Panc1 (cell line): ENCODE measurements at regions not wholly inside any gene's neighbourhood (a gene's known extent, or its start where the extent isn't known, plus 50 kb on each side); places are given as distances from the start of the nearest gene placed in this dataset.

Source experiments
- POLR2AphosphoS5 ChIP-seq: IDR thresholded peaks from 2 replicates; pipeline ENCODE4 v1.6.1; 2012; ENCODE audit warnings: mild to moderate bottlenecking, low read depth, low read length, moderate library complexity
- SIN3A ChIP-seq: IDR thresholded peaks from 2 replicates; pipeline ENCODE4 v1.6.1; 2012; ENCODE audit warnings: low read depth, mild to moderate bottlenecking, low read length, moderate library complexity, borderline replicate concordance; ENCODE audit not compliant: insufficient read depth
- TF ChIP-seq, protein P1 (sequence below), 2 experiments: IDR thresholded peaks; 2 replicates each; pipeline ENCODE4 v1.6.1; 2011 to 2012; ENCODE audit warnings: low read depth in 2 of 2, control low read depth in 1 of 2, low read length in 1 of 2, mild to moderate bottlenecking in 1 of 2, moderate library complexity in 1 of 2; ENCODE audit not compliant: insufficient read depth in 1 of 2
- TF ChIP-seq, protein P2 (sequence below): fragments of 450-650 bp; IDR thresholded peaks from 2 replicates; pipeline ENCODE4 v1.5.1; 2017; ENCODE audit warnings: mild to moderate bottlenecking

DNA sequence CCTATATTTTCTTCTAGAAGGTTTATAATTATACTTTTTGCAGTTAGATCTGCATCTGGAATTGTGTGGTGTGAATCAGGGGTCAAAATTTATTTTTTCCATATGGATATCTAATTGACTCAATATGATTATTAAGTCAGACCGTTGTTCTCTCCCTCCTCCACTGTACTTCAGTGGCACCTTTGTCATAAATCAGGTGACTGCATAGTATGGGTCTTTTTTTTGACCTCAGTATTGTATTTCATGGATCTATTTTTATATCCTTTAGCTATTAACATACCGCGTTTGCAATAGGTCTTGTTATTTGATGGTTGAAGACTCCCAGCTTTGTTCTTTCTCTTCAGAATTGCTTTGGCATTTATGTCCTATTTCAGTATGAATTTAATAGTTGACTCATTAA is 107.4 kb downstream of the BOD1 start:
- TF ChIP-seq, protein P1, sequence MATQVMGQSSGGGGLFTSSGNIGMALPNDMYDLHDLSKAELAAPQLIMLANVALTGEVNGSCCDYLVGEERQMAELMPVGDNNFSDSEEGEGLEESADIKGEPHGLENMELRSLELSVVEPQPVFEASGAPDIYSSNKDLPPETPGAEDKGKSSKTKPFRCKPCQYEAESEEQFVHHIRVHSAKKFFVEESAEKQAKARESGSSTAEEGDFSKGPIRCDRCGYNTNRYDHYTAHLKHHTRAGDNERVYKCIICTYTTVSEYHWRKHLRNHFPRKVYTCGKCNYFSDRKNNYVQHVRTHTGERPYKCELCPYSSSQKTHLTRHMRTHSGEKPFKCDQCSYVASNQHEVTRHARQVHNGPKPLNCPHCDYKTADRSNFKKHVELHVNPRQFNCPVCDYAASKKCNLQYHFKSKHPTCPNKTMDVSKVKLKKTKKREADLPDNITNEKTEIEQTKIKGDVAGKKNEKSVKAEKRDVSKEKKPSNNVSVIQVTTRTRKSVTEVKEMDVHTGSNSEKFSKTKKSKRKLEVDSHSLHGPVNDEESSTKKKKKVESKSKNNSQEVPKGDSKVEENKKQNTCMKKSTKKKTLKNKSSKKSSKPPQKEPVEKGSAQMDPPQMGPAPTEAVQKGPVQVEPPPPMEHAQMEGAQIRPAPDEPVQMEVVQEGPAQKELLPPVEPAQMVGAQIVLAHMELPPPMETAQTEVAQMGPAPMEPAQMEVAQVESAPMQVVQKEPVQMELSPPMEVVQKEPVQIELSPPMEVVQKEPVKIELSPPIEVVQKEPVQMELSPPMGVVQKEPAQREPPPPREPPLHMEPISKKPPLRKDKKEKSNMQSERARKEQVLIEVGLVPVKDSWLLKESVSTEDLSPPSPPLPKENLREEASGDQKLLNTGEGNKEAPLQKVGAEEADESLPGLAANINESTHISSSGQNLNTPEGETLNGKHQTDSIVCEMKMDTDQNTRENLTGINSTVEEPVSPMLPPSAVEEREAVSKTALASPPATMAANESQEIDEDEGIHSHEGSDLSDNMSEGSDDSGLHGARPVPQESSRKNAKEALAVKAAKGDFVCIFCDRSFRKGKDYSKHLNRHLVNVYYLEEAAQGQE (IDR thresholded peaks at IDR 0.05; ENCODE audit: insufficient read depth in 1 of 2, low read depth in 2 of 2, low read length in 1 of 2) = no peak
- TF ChIP-seq, protein P2, sequence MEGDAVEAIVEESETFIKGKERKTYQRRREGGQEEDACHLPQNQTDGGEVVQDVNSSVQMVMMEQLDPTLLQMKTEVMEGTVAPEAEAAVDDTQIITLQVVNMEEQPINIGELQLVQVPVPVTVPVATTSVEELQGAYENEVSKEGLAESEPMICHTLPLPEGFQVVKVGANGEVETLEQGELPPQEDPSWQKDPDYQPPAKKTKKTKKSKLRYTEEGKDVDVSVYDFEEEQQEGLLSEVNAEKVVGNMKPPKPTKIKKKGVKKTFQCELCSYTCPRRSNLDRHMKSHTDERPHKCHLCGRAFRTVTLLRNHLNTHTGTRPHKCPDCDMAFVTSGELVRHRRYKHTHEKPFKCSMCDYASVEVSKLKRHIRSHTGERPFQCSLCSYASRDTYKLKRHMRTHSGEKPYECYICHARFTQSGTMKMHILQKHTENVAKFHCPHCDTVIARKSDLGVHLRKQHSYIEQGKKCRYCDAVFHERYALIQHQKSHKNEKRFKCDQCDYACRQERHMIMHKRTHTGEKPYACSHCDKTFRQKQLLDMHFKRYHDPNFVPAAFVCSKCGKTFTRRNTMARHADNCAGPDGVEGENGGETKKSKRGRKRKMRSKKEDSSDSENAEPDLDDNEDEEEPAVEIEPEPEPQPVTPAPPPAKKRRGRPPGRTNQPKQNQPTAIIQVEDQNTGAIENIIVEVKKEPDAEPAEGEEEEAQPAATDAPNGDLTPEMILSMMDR = no peak
- no peak for TF ChIP-seq POLR2AphosphoS5
- TF ChIP-seq SIN3A = no peak
